SU-DHL-6 (cell line): ENCODE measurements at regions not wholly inside any gene's neighbourhood (a gene's known extent, or its start where the extent isn't known, plus 50 kb on each side); places are given as distances from the start of the nearest gene placed in this dataset.

Source experiments
- EZH2phosphoT487 ChIP-seq: fragments of 200-600 bp; sonication (generic), shearing (Covaris generic); conservative IDR thresholded peaks from 2 replicates; pipeline ENCODE4 v1.6.1; 2018; ENCODE audit warnings: mild to moderate bottlenecking, antibody characterized with exemption, low read length, moderate library complexity, mixed read lengths
- TF ChIP-seq, protein P1 (sequence below): fragments of 200-600 bp; sonication (generic); IDR thresholded peaks from one replicate; pipeline ENCODE4 v1.5.1; 2017; ENCODE audit warnings: antibody characterized with exemption, mild to moderate bottlenecking, low read length, moderate library complexity; ENCODE audit not compliant: insufficient read depth, poor library complexity, severe bottlenecking

DNA sequence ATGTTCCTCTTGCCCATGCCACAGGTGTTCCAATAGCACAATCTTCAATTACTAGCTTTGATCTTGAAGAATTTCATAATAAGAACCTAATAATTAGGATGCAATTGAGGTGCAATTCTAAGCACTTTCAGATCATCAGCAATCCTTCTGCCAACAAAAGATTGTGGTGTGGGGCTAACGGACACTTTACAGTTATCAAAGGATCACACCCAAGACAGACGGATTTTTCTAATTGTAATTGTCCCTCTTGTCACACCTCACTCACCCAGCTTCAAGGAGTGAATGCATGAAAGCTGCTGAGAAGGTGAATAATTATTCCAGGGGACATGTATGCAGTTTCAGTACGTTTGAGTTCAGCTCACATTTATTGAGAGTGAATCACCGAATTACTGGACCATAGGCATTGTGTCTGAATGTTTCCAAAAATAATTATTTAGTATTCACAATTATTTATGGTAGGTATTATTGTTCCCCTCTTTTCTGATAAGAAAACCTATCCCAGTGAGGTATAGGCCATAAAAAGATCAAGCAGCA lies 438.5 kb upstream of the TRIB2 start:
- TF ChIP-seq, protein P1, sequence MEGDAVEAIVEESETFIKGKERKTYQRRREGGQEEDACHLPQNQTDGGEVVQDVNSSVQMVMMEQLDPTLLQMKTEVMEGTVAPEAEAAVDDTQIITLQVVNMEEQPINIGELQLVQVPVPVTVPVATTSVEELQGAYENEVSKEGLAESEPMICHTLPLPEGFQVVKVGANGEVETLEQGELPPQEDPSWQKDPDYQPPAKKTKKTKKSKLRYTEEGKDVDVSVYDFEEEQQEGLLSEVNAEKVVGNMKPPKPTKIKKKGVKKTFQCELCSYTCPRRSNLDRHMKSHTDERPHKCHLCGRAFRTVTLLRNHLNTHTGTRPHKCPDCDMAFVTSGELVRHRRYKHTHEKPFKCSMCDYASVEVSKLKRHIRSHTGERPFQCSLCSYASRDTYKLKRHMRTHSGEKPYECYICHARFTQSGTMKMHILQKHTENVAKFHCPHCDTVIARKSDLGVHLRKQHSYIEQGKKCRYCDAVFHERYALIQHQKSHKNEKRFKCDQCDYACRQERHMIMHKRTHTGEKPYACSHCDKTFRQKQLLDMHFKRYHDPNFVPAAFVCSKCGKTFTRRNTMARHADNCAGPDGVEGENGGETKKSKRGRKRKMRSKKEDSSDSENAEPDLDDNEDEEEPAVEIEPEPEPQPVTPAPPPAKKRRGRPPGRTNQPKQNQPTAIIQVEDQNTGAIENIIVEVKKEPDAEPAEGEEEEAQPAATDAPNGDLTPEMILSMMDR = no peak
- TF ChIP-seq EZH2phosphoT487 = no peak
